ENCODE measurements at regions not wholly inside any gene's neighbourhood (a gene's known extent, or its start where the extent isn't known, plus 50 kb on each side); places are given as distances from the start of the nearest gene placed in this dataset.
"Not testable (repeated sequence)": the region's sequence is repeated elsewhere in the genome, so short reads cannot be mapped to it uniquely, and the experiment has no call there.

DNA sequence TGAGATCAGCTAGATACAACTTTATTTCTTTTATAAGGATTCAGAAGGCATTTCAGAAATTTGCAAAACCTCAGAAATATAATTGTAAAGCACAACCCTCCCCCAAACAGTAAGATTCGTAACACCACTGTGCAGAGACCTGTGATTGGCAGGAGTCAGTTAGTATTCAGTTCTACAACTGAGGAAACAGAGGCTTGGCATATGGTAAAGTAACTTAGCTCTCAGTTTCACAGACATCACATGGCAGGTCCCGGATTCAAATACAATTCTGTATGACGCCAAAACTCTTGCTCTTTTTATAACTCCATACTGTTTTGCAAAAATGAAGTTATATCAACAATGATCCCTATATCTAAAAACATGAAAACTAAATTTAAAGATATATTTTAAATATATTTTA lies 225.6 kb upstream of the LMCD1 start:
- DNase-seq, result no peak

DNA sequence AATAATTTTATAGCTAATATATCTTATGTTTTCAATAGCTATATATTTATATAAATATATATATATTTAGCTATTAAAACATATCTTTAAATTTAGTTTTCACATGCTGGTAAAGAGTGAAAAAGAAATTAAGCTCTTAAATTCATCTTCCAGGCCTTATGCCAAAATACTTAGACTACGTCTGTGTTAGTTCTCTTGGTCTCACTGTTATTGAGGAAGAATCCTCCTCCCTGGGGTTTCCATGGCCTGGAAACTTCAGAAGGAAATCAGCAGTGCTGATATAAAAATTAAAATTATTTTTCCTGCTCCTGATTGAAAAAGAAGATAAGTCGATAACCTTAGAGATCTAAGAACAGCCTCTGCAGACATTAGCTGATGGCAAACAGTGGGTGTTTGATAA lies 225.1 kb upstream of the LMCD1 start:
- DNase-seq, result no peak

DNA sequence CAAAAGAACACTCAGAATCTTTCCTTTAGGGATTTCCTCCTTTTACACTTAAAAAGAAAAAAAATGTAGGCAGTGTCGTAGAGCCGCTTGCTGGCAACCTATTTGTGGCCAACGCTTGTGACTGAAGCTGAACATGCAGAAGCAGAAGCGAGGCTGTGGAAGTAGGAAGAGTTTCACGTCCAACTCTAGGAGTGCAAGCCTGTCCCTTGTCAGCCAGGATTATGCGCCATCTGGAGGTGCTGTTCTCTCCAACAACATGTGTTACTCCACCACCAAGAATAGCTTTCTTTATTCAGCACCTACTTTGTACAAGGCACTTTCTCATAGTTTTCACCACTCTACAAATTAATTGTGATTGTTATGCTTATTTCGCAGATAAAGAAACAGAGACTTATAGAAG lies 223.2 kb upstream of the LMCD1 start:
- no peak for DNase-seq

DNA sequence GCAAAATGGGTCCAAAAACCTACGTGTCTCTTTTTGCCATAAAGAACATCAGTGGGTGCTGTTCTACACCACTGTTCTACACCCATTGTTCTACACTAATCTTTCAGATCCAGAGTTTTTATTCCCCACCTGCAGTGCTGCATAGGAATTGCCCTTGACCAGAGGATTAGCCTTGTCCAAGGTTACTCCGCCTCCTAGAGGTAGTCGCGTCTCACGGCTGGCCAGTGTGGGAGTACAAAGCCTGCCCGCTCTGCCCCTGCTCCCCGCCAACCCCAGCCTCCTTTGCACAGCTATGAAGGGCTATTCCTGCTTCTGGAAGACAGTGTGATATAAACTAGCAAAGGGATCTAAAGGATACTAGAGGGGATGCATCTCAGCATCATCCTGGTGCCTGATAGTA lies 222.1 kb upstream of the LMCD1 start:
- DNase-seq, result no peak

DNA sequence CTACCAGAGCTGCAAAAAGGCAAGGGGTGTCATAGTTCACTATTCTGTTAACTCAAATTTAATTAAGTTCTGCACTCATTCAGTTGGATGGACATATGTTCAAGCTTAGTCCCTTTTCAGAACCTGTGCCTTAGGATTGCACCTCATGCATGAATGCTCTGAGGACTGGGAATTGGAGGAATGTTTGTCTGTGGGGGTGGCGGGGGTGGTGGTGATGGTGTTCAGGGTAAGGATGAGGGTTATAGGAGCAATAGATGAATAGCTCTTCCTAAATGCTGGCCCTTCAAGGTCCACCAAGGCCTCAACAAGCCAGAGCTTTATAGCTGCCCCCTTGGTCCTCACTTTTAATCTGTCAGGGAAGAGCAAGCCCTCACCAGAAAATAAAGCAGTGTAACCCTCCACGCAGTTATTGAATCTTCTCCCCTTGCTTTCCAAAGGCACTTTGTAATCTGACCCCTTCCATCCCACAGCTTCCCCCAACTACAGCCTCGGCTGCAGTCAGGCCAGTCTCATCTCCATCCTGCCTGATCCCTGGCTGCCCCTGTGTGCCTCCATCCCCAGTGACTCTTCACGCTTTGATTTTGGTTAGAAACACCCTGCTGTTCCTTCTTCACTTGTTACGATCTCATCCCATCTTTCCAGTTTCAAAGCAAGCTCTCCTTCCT lies 221.6 kb upstream of the LMCD1 start:
- no peak for DNase-seq

DNA sequence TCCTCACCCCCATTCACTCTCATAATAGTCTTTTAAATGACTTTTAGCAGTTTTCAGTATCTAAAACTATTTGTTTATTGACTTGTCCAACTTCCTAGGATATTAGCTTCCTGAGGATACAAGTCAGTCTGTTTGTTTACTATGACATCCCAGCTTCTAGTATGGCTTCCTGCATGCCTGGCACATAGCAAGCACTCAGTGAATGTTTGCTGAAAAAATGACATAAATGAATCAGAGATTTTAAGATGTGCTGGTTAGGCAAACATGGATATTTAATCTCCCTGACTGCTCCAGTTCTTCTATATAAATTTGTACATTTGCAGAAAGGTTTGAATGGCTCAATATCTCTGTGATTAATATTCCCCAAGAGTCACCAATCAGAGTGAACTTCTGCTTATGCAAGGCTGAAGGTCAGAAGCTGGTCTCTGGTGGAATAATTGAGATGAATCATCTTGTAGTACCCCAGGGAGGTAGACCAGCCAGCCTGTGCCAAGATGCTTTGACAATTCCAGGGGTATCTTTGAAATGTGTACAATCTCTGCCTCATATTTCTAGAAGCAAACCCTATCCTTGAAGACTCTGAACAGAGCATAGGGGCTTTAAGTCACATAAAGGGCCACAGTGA lies 219.0 kb upstream of the LMCD1 start:
- no peak for DNase-seq

DNA sequence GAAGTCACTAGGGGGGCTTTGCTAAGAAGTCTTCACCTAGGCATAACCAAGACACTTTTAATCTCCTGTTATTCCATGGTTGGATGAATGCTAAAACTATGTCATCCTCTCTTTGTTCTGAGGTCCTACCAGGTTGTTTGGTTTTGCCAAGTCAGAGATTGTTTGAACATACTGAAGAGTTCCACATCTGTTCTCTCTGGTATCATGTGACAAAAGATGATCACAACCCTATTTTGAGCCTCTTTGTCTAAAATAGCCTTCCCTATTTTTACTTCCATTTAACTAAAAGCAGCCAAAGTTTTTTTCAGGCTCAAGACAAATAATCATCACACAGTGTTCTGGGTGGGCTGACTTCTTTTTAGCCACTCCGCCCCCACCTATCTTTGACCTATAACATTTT lies 218.4 kb upstream of the LMCD1 start:
- DNase-seq, result no peak

DNA sequence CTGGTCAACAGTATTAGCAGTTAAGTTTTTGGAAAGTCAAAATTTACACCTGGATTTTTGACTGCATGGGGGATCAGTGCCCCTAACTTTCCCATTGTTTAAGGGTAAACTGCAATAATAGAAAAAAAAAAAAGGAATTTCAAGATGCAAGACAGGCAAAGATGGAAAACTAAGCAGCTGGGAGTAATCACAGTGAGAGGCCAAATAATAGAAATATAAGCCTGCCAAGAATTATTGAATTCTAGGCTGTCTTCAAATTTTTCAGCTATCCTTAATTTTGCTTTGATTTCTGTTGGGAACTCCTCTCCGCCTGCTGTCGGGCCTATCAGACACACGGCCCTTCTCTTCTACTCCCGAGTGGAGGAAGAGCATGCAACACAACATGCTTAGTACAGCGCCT lies 215.5 kb upstream of the LMCD1 start:
- DNase-seq, result no peak

DNA sequence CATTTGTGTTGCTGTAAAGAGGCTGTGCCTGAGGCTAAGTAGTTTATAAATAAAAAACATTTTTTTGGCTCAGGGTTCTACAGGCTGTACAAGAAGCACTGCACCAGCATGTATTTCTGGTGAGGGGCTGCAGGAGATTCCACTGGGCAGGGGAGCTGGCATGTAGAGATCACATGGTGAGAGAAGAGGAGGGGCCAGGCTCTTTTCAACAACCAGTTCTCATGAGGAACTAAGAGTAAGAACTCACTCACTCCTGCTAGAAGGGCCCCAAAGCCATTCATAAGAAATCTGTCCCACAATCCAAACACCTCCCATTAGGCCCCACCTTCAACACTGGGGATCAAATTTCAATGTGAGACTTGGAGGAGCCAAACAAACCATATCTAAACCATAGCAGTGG lies 214.9 kb upstream of the LMCD1 start:
- DNase-seq, result no peak

DNA sequence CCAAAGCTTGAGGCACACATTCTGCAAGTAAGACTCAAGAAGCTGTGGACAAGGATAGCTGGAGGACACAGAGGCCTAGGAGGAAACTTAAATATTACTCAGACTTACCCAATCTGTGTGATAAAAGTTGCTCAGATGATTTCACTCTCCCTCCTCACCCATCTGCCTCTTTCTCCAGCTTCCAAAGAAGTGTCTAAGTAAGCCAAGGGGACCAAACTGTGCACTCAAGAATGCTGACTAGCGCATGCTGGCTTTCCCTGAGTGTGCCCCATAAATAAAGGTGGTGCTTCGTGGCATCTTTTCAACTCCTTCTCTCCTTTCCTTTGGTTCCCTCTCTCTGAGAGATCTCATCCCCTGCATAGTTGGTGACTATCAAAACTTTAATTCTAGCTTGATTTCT lies 211.0 kb upstream of the LMCD1 start:
- DNase-seq, result no peak

DNA sequence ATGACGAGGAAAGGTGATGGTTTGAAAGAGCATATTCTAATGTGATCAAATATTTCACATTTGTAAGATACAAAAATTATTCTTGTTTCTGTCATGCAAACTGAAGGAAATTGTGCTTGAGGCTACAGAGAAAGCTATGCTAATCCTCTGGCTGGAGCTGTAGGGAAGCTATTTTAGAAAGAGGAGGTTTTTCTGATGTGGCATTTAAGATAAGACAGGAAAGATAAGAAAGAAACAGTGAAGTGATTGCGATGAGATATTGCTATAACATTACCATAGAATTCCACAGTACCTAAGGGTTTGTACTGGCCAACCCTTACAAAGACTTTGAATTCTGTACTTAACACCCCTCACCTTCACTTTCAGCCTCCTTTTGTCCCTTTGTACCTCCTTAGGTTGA lies 205.2 kb upstream of the LMCD1 start:
- no peak for DNase-seq

DNA sequence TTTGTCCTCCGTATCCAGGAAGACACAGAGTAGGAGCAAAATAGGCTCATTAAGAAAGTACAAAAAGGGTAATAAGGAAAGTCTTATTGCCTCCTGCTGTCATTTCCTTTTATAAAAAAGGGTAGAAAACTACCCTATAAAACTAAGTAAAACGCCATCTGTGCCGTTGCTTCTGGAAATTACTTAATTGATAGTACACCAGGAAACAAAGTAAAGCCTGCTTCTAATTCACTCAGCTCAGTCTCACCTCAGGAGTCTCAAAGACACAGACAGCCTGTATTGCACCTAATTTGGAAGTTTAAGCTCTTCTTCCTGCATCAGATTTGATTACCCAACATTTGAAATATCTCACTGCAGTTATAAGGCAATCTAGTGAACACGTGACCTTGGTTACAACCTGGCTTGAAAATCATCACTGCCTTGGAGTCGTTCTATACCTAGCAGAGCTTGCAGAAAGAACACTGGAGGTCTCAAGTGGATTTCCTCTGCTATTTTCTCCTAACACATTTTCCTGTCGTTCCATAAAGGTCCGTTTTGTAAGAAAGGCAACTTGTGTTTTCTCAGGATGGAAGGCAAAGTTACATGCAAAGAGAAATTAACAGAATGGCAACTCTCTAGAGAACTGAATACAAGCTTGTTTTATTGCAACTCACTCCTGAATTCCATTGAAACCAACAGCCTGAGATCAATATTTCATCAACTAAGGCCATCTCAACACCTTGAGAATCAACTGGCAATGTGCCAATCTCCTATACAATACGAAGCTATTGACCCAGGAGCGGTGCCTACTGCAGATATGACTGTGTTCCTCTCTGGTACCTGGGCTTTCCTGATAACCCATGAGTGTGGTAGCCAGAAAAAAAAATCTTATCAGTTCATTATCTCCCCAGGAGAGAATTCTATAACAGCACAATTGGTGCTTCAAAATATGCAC lies 203.3 kb upstream of the LMCD1 start:
- no peak for DNase-seq

DNA sequence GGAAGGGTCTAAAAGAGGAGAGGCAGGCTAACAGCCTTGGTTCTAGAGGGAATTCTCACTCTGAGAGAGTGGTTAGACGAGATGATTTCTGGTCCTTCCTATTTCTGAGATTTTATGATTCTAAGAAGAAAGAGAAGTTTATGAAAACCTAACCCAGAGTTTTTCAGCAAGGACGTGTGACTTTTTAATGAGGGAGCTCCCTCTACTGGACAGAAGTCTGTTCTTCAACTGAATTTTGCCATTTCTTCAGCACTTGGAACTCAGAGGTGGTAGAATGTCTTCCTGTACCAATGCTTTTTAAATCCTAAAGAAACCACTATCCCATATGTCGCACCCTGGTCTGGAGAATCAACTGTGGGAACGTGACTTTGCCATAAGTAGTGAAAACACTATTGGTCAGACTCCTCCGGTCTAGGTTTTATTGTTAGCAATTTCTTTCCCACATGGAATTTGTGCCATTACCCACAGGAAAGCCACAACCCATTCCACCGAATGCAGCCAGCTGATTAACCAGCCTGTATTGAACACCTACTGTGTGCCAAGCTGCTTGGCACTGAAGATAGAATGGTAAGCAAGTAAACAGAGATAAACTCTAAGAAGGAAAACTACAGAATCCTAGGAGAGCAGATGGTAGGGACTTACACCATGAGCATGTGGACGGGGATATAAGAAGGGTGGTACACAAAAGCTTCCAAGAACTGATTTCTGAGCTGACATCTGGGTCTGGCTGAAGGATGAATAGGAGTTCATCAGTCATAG lies 199.5 kb upstream of the LMCD1 start:
- DNase-seq, result no peak

DNA sequence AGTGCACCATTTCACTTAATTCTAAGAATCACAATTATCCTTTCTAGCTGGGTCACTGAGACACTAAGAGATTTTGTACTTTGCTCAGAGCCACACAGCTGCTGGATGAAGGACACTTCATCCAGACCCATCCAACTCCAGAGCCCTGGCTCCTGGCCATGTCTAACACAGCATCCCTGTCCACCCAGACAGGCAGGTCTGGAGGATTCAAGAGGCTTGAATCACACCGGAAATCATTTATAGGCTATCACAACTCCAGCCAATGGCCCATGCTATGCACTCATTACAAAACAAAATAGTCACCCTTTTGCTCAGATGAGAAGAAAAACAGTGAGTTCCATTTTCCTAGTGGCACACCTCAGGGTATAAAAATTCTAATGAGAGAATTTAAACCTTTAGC lies 198.2 kb upstream of the LMCD1 start:
- no peak for DNase-seq

DNA sequence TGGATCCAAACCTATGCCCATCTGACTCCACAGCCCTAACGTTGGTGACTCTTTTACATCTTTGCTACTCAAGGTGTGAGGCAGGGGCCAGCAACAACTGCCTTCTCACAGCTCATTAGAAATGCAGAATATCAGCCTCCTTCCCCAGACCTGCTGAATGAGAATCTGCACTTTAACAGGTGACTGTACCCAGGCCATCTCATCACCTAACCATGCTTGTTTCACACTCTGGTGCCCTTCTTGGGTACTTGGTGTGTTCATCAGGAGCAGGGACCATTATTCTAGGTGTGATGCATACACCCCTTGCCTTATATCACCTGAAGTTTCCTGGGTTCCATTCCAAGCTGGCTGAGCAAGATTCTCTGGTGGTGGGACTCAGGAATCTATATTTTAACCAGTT lies 196.3 kb upstream of the LMCD1 start:
- DNase-seq, result no peak

DNA sequence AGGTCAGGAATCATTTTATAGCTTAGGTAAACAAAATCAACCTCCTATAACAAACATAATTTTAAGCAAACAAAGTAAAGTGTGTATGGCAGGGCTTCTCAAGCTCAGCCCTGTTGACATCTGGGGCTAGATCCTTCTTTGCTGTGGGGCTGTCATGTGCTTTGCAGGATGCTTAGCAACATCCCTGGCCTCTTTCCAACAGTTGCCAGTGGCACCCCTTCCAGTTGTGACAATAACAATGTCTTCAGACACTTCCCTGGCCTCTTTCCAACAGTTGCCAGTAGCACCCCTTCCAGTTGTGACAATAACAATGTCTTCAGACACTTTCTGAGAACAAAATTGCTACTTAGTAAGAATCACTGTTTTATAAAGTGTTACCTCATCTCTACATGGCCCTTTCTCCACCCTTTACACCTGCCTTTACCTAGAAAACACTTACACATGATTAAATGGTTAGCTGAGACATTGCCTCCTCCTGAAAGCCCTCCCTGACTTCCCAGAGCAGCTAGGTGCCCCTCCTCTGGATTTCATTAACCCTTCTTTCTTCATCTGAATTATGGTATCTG lies 194.0 kb upstream of the LMCD1 start:
- DNase-seq, result no peak

DNA sequence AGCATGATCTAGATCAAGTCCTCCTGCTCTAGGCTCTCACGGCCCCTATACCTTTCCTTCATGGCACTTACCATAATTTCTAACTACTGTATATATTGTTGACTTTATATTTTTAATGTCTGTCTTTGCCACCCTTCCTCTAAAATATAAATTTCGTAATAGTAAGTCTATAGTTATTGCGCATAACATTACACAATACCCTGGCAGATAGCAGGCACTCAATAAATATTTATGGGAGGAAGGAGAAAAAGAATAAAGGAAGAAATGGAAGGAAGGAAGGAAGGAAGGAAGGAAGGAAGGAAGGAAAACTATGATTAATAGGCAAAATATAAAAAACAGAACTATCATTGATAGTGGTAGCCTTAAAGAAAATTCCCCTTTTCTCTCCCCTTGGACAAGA lies 190.3 kb upstream of the LMCD1 start:
- DNase-seq, result no peak

DNA sequence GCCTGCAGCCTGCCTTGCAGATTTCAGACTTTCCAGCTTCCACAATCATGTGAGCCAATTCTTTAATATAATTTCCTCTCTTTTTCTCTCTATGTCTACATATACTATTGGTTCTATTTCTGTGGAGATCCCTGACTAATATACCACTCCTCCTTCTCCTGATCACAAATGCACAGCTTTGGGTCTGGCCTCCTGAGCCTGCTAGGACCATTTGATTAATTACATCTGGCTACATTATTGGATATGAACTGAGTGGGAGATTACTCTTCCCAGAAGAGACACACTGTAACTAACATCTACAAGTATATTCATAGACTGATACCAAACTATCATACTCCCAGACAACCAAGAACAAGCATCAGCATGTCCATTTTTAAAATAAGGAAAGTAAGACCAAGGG lies 188.9 kb upstream of the LMCD1 start:
- DNase-seq, result no peak

DNA sequence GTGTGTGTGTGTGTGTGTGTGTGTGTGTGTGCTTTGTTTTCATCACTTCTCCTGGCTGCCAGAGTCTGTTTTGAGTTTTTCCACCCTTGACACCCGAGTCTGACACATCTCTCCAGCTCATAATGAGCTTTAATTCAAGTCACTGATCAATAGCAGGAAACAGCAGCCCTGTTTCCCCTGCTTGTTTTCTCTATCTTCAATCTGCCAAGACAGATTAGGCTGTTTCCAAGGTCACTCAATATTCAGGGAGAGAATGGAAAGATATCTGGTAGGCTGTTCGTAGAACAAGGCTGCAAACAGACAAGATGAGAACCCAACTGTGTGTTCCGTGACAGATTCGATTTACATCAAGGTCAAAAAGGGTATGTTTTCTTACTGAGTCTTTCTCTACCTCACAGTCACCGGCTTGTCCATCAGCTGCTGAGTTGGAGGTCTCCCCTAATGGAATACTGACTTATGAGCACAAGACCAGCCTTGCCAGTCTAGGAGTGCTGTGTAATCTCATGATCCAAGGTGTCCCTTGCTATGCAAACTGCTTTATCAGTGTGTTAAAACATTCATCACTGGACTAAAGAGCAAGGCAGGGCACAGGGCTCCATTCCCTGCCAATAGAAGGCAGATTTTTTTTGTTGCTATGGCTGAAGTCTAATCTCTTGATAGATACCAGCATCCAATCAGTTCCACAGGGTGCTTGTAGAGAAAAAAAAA lies 187.9 kb upstream of the LMCD1 start:
- no peak for DNase-seq

DNA sequence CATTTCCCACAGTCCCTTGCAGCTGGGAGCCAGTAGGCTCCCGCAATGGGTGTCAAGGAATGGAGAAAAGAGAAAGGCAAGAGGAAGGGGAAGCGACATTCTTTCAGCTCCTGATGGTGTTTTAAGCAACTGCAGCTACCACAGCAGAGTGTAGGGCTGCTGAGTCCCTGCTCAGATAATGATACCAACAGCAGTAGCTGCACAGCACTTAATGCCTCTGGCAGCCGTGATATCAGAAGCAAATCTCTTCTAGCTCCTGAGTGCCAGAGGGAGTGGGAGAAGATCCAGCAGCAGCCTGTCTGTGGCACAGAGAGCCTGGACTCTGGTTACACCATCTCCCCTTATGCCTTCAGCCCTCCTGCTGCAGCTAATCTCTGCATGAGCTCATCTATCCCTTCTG lies 186.1 kb upstream of the LMCD1 start:
- not testable (repeated sequence) for DNase-seq

DNA sequence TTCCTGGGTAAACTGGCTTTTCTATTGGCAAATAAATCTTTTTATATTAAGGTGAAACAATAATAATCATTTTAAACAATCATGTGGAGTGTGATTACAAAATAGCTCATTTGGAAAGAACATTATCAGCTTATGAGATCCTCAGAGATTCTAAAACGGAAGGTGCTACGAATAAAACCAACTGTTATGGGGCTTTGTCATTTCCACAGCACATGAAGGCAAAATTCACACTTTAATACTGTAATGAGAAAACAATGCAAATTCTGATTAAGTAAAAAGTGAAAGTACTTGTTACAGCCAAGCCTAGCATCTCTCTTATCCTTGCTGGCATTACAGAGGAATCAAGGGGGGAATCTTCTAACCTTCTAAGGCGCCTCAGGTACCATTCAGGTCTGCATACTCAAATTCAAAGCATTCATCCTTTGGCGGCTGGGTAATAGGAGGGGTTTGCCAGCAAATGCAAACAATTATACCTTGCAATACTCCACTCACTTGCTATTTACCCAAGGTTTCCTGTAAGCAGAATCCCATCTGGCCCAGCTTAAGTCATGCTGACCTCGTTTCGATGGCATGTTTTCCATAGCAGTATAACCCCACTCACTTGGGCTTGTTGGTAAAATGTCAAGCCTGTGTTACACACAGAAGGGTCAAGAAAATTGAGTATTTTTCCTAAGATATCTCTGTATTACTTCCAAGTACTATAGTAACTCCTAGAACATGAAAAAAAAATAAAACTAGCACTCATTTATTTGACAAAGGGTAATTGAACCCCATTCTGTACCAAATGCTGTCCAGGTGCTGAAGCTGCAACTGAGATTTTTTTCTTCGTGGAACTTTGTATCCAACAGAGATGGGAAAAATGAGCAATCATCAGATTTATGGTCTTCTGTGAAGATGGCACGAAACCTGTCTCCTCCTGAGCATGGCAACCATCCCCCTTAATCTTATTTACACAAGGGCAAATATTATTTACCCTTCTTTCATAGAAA lies 183.7 kb upstream of the LMCD1 start:
- no peak for DNase-seq

All from activated gamma-delta T cell (primary cell).